Mesodermal cell (in vitro differentiated cells): ENCODE measurements at regions not wholly inside any gene's neighbourhood (a gene's known extent, or its start where the extent isn't known, plus 50 kb on each side); places are given as distances from the start of the nearest gene placed in this dataset.
"Not testable (repeated sequence)": the region's sequence is repeated elsewhere in the genome, so short reads cannot be mapped to it uniquely, and the experiment has no call there.

ENCODE experiments used
- H3K27ac ChIP-seq: 2 replicates; pipeline ENCODE4 v1.7.0; 2013; ENCODE audit warnings: mild to moderate bottlenecking, low read depth, low read length, moderate library complexity; ENCODE audit not compliant: severe bottlenecking
- H3K36me3 ChIP-seq: 2 replicates; pipeline ENCODE4 v1.7.1; 2013; ENCODE audit warnings: mild to moderate bottlenecking, low read length, moderate library complexity; ENCODE audit not compliant: control insufficient read depth, insufficient read depth
- H3K4me1 ChIP-seq: one replicate; pipeline ENCODE4 v1.7.1; 2013; ENCODE audit warnings: mild to moderate bottlenecking, low read length; ENCODE audit not compliant: insufficient read depth, control insufficient read depth, poor library complexity, severe bottlenecking
- H3K4me3 ChIP-seq: 2 replicates; pipeline ENCODE4 v1.7.0; 2013; ENCODE audit warnings: low read length, control low read depth, mild to moderate bottlenecking; ENCODE audit not compliant: insufficient read depth, poor library complexity, severe bottlenecking; ENCODE audit errors: extremely low read depth
- H3K9me3 ChIP-seq: 2 replicates; pipeline ENCODE4 v1.7.1; 2013; ENCODE audit warnings: mild to moderate bottlenecking, low read length, moderate library complexity; ENCODE audit not compliant: control insufficient read depth
- WGBS, 2 experiments: methylation state at CpG; one replicate each; pipeline ENCODE4 v1.1.5; 2013; ENCODE audit warnings: missing lambda C conversion rate in 2 of 2; ENCODE audit not compliant: insufficient coverage in 2 of 2; 5-methylcytosine and 5-hydroxymethylcytosine counted together

DNA sequence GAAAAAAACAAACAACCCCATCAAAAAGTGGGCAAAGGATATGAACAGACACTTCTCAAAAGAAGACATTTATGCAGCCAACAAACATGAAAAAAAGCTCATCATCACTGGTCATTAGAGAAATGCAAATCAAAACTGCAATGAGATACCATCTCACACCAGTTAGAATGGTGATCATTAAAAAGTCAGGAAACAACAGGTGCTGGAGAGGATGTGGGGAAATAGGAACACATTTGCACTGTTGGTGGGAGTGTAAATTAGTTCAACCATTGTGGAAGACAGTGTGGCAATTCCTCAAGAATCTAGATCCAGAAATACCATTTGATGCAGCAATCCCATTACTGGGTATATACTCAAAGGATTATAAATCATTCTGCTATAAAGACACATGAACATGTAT is 85.5 kb upstream of the WSB1 start:
- H3K27ac ChIP-seq, H3K36me3 ChIP-seq, H3K4me1 ChIP-seq, H3K9me3 ChIP-seq, H3K4me3 ChIP-seq: not testable (repeated sequence)

GRCh38 chr17:27209316-27209715 is 84.6 kb upstream of the WSB1 start:
- H3K36me3 ChIP-seq = no peaks in the 10 kb centered on the region
- H3K4me1 ChIP-seq = no peaks in the 10 kb centered on the region
- H3K9me3 ChIP-seq = peaks cover 5% of the 10 kb centered on the region
- no CpG with 5 or more reads among the region's 8 CpGs for WGBS, 2 experiments
- no peak overlapping the region for H3K27ac ChIP-seq
- H3K4me3 ChIP-seq = no peak overlapping the region

DNA sequence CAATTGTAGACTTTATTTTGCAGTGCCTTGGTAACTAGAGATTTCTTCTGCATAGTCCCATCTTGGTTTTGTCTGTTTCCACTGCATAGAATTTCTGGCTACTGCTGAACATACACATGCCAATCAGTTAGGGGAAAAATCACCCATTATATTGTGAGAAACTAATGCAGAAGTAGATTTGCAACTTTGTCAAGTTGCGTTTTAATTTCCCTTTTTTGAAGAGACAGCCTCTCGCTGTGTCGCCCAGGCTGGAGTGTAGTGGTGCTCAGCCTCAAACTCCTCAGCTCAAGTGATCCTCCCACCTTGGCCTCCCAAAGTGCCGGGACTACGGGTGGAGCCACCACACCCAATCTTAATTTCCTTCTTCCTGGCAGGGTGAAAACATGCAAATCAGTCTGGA is 83.1 kb upstream of the WSB1 start:
- H3K36me3 ChIP-seq, H3K9me3 ChIP-seq, H3K4me1 ChIP-seq, H3K27ac ChIP-seq, H3K4me3 ChIP-seq: not testable (repeated sequence)
- no CpG with 5 or more reads among the region's 5 CpGs for WGBS, 2 experiments

- WGBS, 2 experiments = no CpG with 5 or more reads among the region's 1 CpG
- Histone ChIP-seq H3K36me3 (no peaks in the 10 kb centered on the region), H3K27ac (no peak overlapping the region), H3K9me3 (peaks cover 5% of the 10 kb centered on the region), H3K4me3 (no peak overlapping the region), H3K4me1 (no peaks in the 10 kb centered on the region)
Observed at GRCh38 chr17:27216836-27217235, 77.1 kb upstream of the WSB1 start.

- H3K9me3 ChIP-seq = peaks cover 5% of the 10 kb centered on the region
- H3K36me3 ChIP-seq = no peaks in the 10 kb centered on the region
- H3K4me3 ChIP-seq = no peak overlapping the region
- no peaks in the 10 kb centered on the region for H3K4me1 ChIP-seq
- WGBS, 2 experiments = 67 to 70% methylated on average over 2 of the region's 5 CpGs
- no peak overlapping the region for H3K27ac ChIP-seq
Observed at GRCh38 chr17:27217631-27218030, 76.3 kb upstream of the WSB1 start.

GRCh38 chr17:27218041-27218440 is 75.9 kb upstream of the WSB1 start:
- WGBS, 2 experiments = 75 to 80% methylated on average over 2 of the region's 3 CpGs
- Histone ChIP-seq H3K36me3 (no peaks in the 10 kb centered on the region), H3K4me3 (no peak overlapping the region), H3K27ac (no peak overlapping the region), H3K9me3 (peaks cover 5% of the 10 kb centered on the region), H3K4me1 (no peaks in the 10 kb centered on the region)

DNA sequence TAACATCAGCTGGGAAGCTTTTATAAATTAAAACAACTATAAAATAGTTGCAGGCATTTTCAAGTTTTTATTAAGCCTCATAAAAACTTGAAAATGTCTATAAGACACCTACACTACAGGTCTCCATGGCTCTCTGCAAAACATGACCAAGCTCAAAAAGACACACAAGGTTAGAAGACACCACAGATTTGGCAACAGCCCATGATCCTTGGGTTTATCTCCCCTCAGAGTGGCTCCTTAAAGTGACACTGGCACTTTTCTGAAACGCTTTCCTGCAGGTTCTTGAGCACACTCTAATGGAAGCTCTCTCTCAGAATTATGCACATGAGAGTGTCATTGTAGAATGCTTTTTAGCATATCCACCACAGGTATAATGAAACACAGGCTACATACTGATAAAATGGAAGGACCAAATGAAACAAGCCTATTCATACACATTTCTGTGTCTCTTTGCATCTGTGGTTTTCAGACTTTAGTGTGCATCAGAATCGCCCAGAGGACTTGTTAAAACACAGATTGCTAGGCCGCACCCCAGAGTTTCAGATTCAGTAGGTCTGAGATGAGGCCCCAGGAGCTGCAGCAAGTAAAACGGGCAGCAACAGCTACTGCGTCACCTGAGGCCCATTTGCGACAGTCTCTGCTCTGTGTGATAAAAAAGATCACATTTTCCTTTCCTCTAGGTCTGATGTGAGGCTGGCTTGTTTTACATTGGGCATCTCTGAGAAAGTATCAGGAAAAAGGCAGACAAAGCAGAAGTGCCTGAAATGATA is 75.0 kb upstream of the WSB1 start:
- 79 to 83% methylated on average over 4 to 5 of the region's 6 CpGs for WGBS, 2 experiments
- no peak overlapping the region for H3K27ac ChIP-seq
- H3K4me1 ChIP-seq = no peaks in the 10 kb centered on the region
- no peaks in the 10 kb centered on the region for H3K9me3 ChIP-seq
- no peak overlapping the region for H3K4me3 ChIP-seq
- H3K36me3 ChIP-seq = no peaks in the 10 kb centered on the region

- no peaks in the 10 kb centered on the region for H3K9me3 ChIP-seq
- no peaks in the 10 kb centered on the region for H3K4me1 ChIP-seq
- WGBS, 2 experiments = 71 to 100% methylated on average over 1 of the region's 1 CpG
- no peaks in the 10 kb centered on the region for H3K36me3 ChIP-seq
- no peak overlapping the region for H3K27ac ChIP-seq
- no peak overlapping the region for H3K4me3 ChIP-seq
Observed at GRCh38 chr17:27222515-27222914, 71.4 kb upstream of the WSB1 start.

GRCh38 chr17:27224526-27225315 is 69.2 kb upstream of the WSB1 start:
- no peaks in the 10 kb centered on the region for H3K36me3 ChIP-seq
- H3K9me3 ChIP-seq = no peaks in the 10 kb centered on the region
- H3K27ac ChIP-seq = no peak overlapping the region
- no peak overlapping the region for H3K4me3 ChIP-seq
- 88% methylated on average over 2 of the region's 5 CpGs; no CpG with 5 or more reads in 1 of the 2 experiments for WGBS, 2 experiments
- H3K4me1 ChIP-seq = no peaks in the 10 kb centered on the region

DNA sequence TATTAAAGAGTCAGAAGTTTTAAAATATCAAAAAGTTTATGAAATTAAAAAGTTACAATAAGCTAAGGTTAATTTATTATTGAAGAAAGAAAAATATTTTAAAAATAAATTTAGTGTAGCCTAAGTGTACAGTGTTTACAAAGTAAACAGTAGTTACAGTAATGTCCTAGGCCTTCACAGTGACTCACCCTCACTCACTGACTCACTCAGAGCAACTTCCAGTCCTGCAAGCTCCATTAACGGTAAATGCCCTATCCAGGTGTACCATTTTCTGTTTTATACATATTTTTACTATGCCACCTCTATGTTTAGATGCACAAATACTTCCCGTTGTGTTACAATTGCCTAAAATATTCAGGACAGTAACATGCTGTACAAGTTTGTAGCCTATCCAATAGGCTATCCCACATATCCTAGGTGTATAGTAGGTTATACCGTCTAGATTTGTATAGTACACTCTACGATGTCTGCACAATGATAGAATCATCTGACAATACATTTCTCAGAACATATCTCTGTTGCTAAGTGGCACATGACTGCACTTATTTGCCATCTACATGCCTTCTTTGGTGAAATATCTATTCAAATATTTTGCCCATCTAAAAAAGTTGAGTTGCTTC is 67.2 kb upstream of the WSB1 start:
- no peak overlapping the region for H3K27ac ChIP-seq
- no peaks in the 10 kb centered on the region for H3K9me3 ChIP-seq
- H3K4me3 ChIP-seq = no peak overlapping the region
- 40 to 90% methylated on average over 1 of the region's 4 CpGs for WGBS, 2 experiments
- H3K36me3 ChIP-seq = no peaks in the 10 kb centered on the region
- H3K4me1 ChIP-seq = no peaks in the 10 kb centered on the region

- Histone ChIP-seq H3K36me3 (no peaks in the 10 kb centered on the region), H3K4me1 (no peaks in the 10 kb centered on the region)
- 86 to 90% methylated on average over 7 of the region's 8 CpGs for WGBS, 2 experiments
Observed at GRCh38 chr17:27230996-27231395, 62.9 kb upstream of the WSB1 start.

More at GRCh38 chr17:27230996-27231395, 62.9 kb upstream of the WSB1 start:
- Histone ChIP-seq H3K27ac (no peak overlapping the region), H3K4me3 (no peak overlapping the region), H3K9me3 (no peaks in the 10 kb centered on the region)
